Activated T-helper 17 cell treated with anti-CD3 and anti-CD28 coated beads, Interleukin-2, amount 50 U/mL, for 72 hours (primary cell): ENCODE measurements at regions not wholly inside any gene's neighbourhood (a gene's known extent, or its start where the extent isn't known, plus 50 kb on each side); places are given as distances from the start of the nearest gene placed in this dataset.
A peak's percentile ranks its signal among the peaks of the same experiment; 100 is the strongest.

Experiments used
- ATAC-seq: fragments of 150-1000 bp; cut with Tn5 transposase; replicated peaks from 2 replicates; pipeline ENCODE4 v1.10.0; 2021; ENCODE audit warnings: mild to moderate bottlenecking, moderate library complexity
- H3K27ac Mint-ChIP-seq: one replicate; pipeline ENCODE4 v1.8.0; 2022; ENCODE audit warnings: mixed read lengths
- H3K27me3 Mint-ChIP-seq: one replicate; pipeline ENCODE4 v1.8.0; 2022; ENCODE audit warnings: mixed read lengths
- H3K36me3 Mint-ChIP-seq: one replicate; pipeline ENCODE4 v1.8.0; 2022; ENCODE audit warnings: low read depth, mild to moderate bottlenecking, mixed read lengths
- H3K4me1 Mint-ChIP-seq: one replicate; pipeline ENCODE4 v1.8.0; 2022; ENCODE audit warnings: mixed read lengths
- H3K4me3 Mint-ChIP-seq: one replicate; pipeline ENCODE4 v1.8.0; 2022; ENCODE audit warnings: mild to moderate bottlenecking, mixed read lengths
- H3K9me3 Mint-ChIP-seq: one replicate; pipeline ENCODE4 v1.8.0; 2022; ENCODE audit warnings: mixed read lengths

GRCh38 chr10:83869898-83870297 is 269.4 kb upstream of the GHITM start:
- Mint-ChIP-seq H3K4me3 (no peak overlapping the region), H3K27ac (no peak overlapping the region), H3K4me1 (no peaks in the 10 kb centered on the region), H3K27me3 (no peaks in the 10 kb centered on the region), H3K9me3 (no peaks in the 10 kb centered on the region), H3K36me3 (no peaks in the 10 kb centered on the region)
- ATAC-seq: no peak

GRCh38 chr10:83871187-83872081 is 267.9 kb upstream of the GHITM start:
- Mint-ChIP-seq H3K4me3 (no peak overlapping the region), H3K36me3 (no peaks in the 10 kb centered on the region), H3K27me3 (no peaks in the 10 kb centered on the region), H3K4me1 (no peaks in the 10 kb centered on the region), H3K27ac (no peak overlapping the region), H3K9me3 (no peaks in the 10 kb centered on the region)
- peak; percentile 76 for ATAC-seq

GRCh38 chr10:83880252-83880791 is 259.0 kb upstream of the GHITM start:
- no peaks in the 10 kb centered on the region for H3K27me3 Mint-ChIP-seq
- no peaks in the 10 kb centered on the region for H3K9me3 Mint-ChIP-seq
- H3K27ac Mint-ChIP-seq: no peak overlapping the region
- no peak for ATAC-seq
- no peaks in the 10 kb centered on the region for H3K36me3 Mint-ChIP-seq
- no peak overlapping the region for H3K4me3 Mint-ChIP-seq
- no peaks in the 10 kb centered on the region for H3K4me1 Mint-ChIP-seq

GRCh38 chr10:83881661-83882060 is 257.6 kb upstream of the GHITM start:
- H3K27me3 Mint-ChIP-seq: no peaks in the 10 kb centered on the region
- H3K4me1 Mint-ChIP-seq: no peaks in the 10 kb centered on the region
- no peaks in the 10 kb centered on the region for H3K36me3 Mint-ChIP-seq
- no peaks in the 10 kb centered on the region for H3K9me3 Mint-ChIP-seq
- no peak overlapping the region for H3K4me3 Mint-ChIP-seq
- no peak for ATAC-seq
- no peak overlapping the region for H3K27ac Mint-ChIP-seq

GRCh38 chr10:83886871-83887270 is 252.4 kb upstream of the GHITM start:
- Mint-ChIP-seq H3K27me3 (peaks cover 4% of the 10 kb centered on the region), H3K4me1 (no peaks in the 10 kb centered on the region), H3K4me3 (no peak overlapping the region), H3K27ac (no peak overlapping the region), H3K36me3 (no peaks in the 10 kb centered on the region), H3K9me3 (no peaks in the 10 kb centered on the region)
- ATAC-seq: no peak

- H3K9me3 Mint-ChIP-seq: no peaks in the 10 kb centered on the region
- no peaks in the 10 kb centered on the region for H3K36me3 Mint-ChIP-seq
- no peak overlapping the region for H3K4me3 Mint-ChIP-seq
- ATAC-seq: no peak
- H3K27me3 Mint-ChIP-seq: peaks cover 8% of the 10 kb centered on the region
- no peak overlapping the region for H3K27ac Mint-ChIP-seq
- no peaks in the 10 kb centered on the region for H3K4me1 Mint-ChIP-seq
These were observed 246.6 kb upstream of the GHITM start for GRCh38 chr10:83892737-83893136.

- H3K27ac Mint-ChIP-seq: no peak overlapping the region
These were observed 243.1 kb upstream of the GHITM start for GRCh38 chr10:83896219-83896618.

GRCh38 chr10:83897626-83898025 is 241.7 kb upstream of the GHITM start:
- no peak overlapping the region for H3K27ac Mint-ChIP-seq
- no peak for ATAC-seq
- H3K27me3 Mint-ChIP-seq: peaks cover 11% of the 10 kb centered on the region
- H3K4me1 Mint-ChIP-seq: no peaks in the 10 kb centered on the region
- no peaks in the 10 kb centered on the region for H3K9me3 Mint-ChIP-seq
- no peaks in the 10 kb centered on the region for H3K36me3 Mint-ChIP-seq
- no peak overlapping the region for H3K4me3 Mint-ChIP-seq

More at GRCh38 chr10:83896219-83896618, 243.1 kb upstream of the GHITM start:
- no peak for ATAC-seq
- Mint-ChIP-seq H3K36me3 (no peaks in the 10 kb centered on the region), H3K4me3 (no peak overlapping the region), H3K27me3 (peaks cover 11% of the 10 kb centered on the region), H3K9me3 (no peaks in the 10 kb centered on the region), H3K4me1 (no peaks in the 10 kb centered on the region)

- no peak for ATAC-seq
- no peak overlapping the region for H3K4me3 Mint-ChIP-seq
- H3K9me3 Mint-ChIP-seq: no peaks in the 10 kb centered on the region
- no peak overlapping the region for H3K27ac Mint-ChIP-seq
- H3K4me1 Mint-ChIP-seq: no peaks in the 10 kb centered on the region
- no peaks in the 10 kb centered on the region for H3K27me3 Mint-ChIP-seq
- no peaks in the 10 kb centered on the region for H3K36me3 Mint-ChIP-seq
These were observed 230.8 kb upstream of the GHITM start for GRCh38 chr10:83908506-83908905.

- Mint-ChIP-seq H3K9me3 (no peaks in the 10 kb centered on the region), H3K27ac (no peak overlapping the region), H3K27me3 (no peaks in the 10 kb centered on the region), H3K36me3 (no peaks in the 10 kb centered on the region), H3K4me1 (no peaks in the 10 kb centered on the region), H3K4me3 (no peak overlapping the region)
- no peak for ATAC-seq
These were observed 230.3 kb upstream of the GHITM start for GRCh38 chr10:83909001-83909400.

- H3K36me3 Mint-ChIP-seq: no peaks in the 10 kb centered on the region
- H3K4me1 Mint-ChIP-seq: no peaks in the 10 kb centered on the region
- ATAC-seq: no peak
- H3K27me3 Mint-ChIP-seq: peaks cover 4% of the 10 kb centered on the region
- no peaks in the 10 kb centered on the region for H3K9me3 Mint-ChIP-seq
- no peak overlapping the region for H3K27ac Mint-ChIP-seq
- H3K4me3 Mint-ChIP-seq: no peak overlapping the region
These were observed 223.5 kb upstream of the GHITM start for GRCh38 chr10:83915801-83916200.

- peak overlapping the region; percentile 26 for H3K4me3 Mint-ChIP-seq
- H3K36me3 Mint-ChIP-seq: no peaks in the 10 kb centered on the region
- ATAC-seq: no peak
- H3K9me3 Mint-ChIP-seq: no peaks in the 10 kb centered on the region
- peaks cover 8% of the 10 kb centered on the region for H3K27me3 Mint-ChIP-seq
- no peaks in the 10 kb centered on the region for H3K4me1 Mint-ChIP-seq
- H3K27ac Mint-ChIP-seq: no peak overlapping the region
These were observed 221.5 kb upstream of the GHITM start for GRCh38 chr10:83917537-83918506.

- H3K9me3 Mint-ChIP-seq: no peaks in the 10 kb centered on the region
- H3K36me3 Mint-ChIP-seq: no peaks in the 10 kb centered on the region
These were observed 220.1 kb upstream of the GHITM start for GRCh38 chr10:83919187-83919586.

GRCh38 chr10:83921984-83922860 is 217.1 kb upstream of the GHITM start:
- Mint-ChIP-seq H3K27me3 (peaks cover 14% of the 10 kb centered on the region), H3K9me3 (no peaks in the 10 kb centered on the region), H3K4me1 (no peaks in the 10 kb centered on the region), H3K27ac (no peak overlapping the region), H3K36me3 (no peaks in the 10 kb centered on the region), H3K4me3 (no peak overlapping the region)
- no peak for ATAC-seq

More at GRCh38 chr10:83919187-83919586, 220.1 kb upstream of the GHITM start:
- no peak overlapping the region for H3K27ac Mint-ChIP-seq
- peaks cover 14% of the 10 kb centered on the region for H3K27me3 Mint-ChIP-seq
- H3K4me1 Mint-ChIP-seq: no peaks in the 10 kb centered on the region
- ATAC-seq: no peak
- H3K4me3 Mint-ChIP-seq: no peak overlapping the region
